Posterior cingulate gyrus (tissue), 11 donors: ENCODE measurements at regions not wholly inside any gene's neighbourhood (a gene's known extent, or its start where the extent isn't known, plus 50 kb on each side); places are given as distances from the start of the nearest gene placed in this dataset.
A peak's percentile ranks its signal among the peaks of the same experiment; 100 is the strongest.
"Not testable (repeated sequence)": the region's sequence is repeated elsewhere in the genome, so short reads cannot be mapped to it uniquely, and the experiment has no call there.

Source experiments
- DNase-seq, 10 donors: peaks; one replicate each; pipeline versions ENCODE4 v3.0.0 to v3.0.0-alpha.2; 2020 to 2021; ENCODE audit warnings: mixed read lengths in 3 of 10
- intact Hi-C: fragments of 100-400 bp; cut with DNase I; formaldehyde crosslinking; loops from one replicate; pipeline ENCODE4 v1.15.1; 2023

GRCh38 chr12:20003252-20003651 lies 365.1 kb upstream of the PDE3A start:
- intact Hi-C loops = no loop called here
- DNase-seq = no peak

- no peak for DNase-seq
- intact Hi-C loops = no loop called here
Observed at GRCh38 chr12:20004952-20005351, 363.4 kb upstream of the PDE3A start.

- intact Hi-C loops = no loop called here
- DNase-seq = no peak
Observed at GRCh38 chr12:20006871-20007730, 361.2 kb upstream of the PDE3A start.

- intact Hi-C loops = not testable (repeated sequence)
- peak in 1 of 10 donors; percentile 37 for DNase-seq
Observed at GRCh38 chr12:20009965-20010364, 358.4 kb upstream of the PDE3A start.

DNA sequence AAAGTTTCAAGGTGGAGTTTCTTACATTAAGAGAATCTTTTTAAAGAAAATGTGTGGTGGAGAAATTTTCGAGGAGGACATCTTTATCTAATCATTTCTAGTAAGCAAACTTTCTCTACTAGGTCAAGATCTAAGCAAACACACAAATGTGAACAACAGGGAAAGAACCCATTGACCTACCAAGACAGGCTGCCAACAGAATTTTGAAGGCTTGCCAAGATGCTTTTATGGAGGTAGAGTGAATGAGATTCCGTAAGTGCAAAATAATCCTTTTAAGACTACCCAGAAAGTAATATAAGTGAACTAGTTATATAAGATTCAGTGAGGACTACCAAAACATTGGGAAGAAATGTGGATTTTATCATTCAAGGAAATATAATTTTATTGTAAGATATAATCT lies 357.1 kb upstream of the PDE3A start:
- intact Hi-C loops = no loop called here
- DNase-seq = no peak

DNA sequence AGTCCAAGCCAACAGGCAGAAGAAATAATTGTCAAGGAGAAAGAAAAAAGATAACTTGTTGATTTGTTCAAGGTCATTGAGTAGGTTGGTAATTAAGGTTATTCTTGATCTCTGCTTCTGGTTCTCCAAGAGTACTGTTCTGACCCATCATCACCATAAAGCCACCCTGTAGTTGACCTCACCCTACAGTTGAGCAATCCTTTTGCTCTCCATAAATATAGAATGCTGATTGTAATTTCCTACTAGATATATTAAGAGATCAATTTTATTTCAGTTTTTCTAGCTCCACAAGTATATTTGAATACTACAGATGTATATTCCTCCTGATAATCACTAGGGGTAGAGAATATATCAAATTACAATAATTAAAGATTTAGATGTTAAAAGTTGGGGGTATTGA lies 350.5 kb upstream of the PDE3A start:
- intact Hi-C loops = no loop called here
- DNase-seq = no peak

DNA sequence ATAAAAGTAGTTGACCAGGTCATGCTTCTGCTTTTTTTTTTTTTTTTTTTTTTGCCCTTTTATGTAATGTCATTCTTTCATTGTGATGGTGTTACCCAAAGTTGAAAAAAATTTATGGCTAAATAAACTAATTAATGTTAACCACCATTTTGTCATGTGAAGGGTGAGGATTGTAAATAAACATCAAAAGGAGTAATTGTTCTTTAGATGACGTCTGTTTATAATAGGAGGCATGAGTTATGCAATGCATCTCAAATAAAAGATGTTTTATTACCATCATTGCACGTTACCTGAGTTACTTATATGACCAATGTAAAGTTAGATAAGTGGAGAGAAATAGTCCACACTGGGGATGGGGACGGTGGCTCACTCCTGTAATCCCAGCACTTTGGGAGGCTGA lies 349.9 kb upstream of the PDE3A start:
- no peak for DNase-seq
- intact Hi-C loops = no loop called here

DNA sequence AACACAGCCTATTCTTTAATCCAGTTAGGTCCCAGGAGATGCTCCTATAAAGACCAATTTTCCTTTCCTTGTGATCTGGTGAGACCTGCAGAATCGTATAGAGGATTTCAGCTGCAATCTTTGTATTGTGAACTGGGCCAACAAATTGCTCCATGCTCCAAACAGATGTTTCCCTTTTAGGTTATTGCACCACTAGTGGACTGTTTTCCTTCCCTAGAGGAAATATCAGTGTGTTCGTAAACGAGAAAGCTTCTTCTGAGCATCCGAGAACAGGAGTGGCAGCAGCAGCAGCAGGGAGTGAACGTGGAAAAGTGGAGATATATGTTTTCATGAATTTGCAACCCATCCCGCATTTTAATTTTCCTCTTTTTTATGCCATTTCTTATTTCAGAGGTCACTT lies 344.1 kb upstream of the PDE3A start:
- no peak for DNase-seq

DNA sequence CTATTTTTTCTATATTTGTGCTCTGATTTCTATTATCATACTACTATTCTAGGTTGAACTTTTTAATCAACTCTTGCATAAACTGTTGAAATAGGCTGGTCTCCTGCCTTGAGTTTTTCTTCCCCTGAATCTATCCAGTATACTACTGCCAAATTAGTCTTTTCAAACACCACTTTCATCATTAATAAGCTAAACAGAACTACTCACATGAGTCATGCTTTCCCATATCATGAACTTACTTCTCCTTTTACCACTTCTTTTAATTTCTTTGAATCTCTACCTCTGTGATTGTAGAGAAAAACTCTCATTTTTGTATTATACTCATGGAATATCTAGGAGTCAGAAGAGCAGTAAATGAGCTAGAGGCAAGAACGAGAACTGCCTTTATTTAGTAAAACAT lies 340.3 kb upstream of the PDE3A start:
- intact Hi-C loops = no loop called here
- DNase-seq = no peak

More for the DNA sequence above, 344.1 kb upstream of the PDE3A start:
- intact Hi-C loops = no loop called here

DNA sequence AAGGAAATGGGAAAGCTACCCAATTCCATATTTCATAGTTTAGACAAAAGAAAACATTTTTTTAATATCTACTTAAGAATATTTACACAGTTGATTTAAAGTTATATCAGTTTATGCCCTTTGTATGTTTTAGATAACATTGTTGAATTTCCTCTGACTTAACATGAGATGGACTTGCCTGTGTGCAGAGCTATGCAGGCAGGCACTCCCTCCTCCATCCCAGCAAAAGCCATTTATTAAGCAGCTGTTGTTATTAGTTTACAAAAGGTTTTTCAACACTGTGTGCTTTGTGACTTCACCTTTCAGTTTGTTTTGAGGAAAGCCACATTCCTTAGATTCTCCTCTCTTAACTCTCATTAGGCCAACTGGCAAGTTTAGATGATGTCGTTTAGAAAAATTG lies 337.5 kb upstream of the PDE3A start:
- no peak for DNase-seq
- intact Hi-C loops = no loop called here

DNA sequence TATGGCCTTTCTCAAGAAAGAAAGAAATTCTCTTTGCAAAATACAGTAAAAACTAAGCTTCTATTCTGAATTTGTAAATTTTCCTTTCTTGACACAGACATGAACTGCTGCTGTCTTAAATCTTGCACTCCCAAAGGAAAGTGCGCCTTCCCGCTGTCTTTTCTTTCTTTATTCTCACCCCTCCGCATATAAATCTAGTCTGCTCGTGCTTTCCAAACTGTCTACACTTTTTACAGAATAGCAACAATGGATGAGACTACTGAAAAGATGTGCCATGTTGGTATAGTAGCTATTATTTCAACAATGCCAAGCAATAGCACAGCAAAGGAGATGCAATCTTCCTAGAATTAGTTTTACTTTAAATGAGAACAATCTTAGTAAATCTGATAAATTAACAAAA lies 328.8 kb upstream of the PDE3A start:
- intact Hi-C loops = no loop called here
- no peak for DNase-seq

GRCh38 chr12:20040184-20040583 lies 328.2 kb upstream of the PDE3A start:
- DNase-seq = no peak
- intact Hi-C loops = no loop called here

- intact Hi-C loops = no loop called here
- no peak for DNase-seq
Observed at GRCh38 chr12:20040831-20041230, 327.5 kb upstream of the PDE3A start.

- intact Hi-C loops = no loop called here
- DNase-seq = no peak
Observed at GRCh38 chr12:20044351-20044750, 324.0 kb upstream of the PDE3A start.

DNA sequence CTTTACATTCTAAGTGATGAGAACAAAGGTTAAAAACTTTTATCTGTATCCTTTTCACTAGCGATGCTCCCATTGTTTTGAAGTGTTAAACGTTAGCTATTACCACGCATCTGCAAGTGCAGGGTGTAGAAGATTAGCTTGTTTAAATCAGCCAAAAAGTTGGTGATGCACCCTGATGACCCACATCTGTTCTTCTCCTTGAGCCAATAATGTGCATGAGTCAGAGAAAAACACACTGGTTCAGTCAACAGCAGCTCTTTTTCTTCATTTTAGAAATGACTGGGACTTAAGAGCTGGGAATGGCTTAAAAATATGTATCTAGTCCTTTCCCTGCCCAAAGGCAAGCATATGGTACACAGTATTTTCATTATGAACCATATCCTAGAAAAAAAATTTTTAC lies 323.5 kb upstream of the PDE3A start:
- intact Hi-C loops = no loop called here
- DNase-seq = no peak

GRCh38 chr12:20047901-20048300 lies 320.4 kb upstream of the PDE3A start:
- intact Hi-C loops = no loop called here
- DNase-seq = no peak

GRCh38 chr12:20050221-20050620 lies 318.1 kb upstream of the PDE3A start:
- DNase-seq = no peak
- intact Hi-C loops = no loop called here

DNA sequence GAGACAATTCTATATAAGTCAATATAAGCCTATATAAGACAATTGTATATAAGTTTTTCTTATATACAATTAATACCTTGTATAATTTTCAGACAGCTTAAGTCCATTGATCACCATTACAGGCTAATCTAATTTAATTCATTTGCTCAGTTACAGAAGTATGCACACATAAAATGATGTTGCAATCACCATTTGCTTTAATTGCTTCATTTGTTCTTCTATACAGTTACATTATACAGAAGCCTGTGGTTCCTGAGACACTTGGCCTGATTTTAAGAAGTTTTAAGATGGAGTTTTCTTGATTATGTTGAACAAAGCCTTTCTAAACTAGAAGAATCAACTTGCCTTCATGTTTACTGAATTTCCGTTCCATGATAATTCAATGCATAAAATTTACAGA lies 314.6 kb upstream of the PDE3A start:
- intact Hi-C loops = no loop called here
- no peak for DNase-seq

DNA sequence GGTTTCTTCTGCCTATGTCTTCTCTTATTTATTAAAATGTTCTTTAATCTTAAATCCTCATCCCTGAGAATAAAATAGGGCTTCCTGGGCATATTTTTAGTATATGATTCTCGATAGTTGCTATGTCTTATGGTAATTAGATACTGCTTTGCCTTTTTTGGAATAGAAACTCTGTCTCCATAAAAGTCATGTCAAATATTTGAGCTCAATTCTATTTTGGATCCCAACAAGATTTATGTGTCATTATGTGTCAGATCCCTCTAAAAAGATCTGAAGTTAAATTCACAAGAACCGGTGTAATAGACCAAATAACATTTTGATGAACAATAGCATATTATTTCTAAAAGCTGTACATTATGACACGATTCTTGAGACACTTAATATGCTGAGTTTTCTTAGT lies 312.5 kb upstream of the PDE3A start:
- intact Hi-C loops = no loop called here

DNA sequence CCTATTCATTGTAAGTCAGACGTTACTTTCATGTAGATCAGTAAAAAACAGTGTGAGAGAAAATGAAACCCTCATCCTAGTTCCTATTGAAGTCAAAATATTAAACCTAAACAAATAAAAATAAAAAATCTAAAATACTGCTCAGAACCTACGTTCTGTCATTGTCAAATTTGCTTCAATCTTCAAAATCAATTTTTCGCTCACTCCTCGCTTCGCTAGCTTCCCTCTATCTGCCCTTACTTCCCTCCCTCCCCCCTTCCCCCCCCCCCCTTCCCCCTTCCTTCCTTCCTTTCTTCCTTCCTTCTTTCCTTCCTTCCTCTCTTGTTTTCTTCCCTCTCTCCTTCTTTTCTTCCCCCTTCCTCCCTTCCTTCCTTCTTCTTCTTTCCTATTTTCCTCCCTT lies 310.9 kb upstream of the PDE3A start:
- intact Hi-C loops = no loop called here

More for the DNA sequence above, 312.5 kb upstream of the PDE3A start:
- no peak for DNase-seq

DNA sequence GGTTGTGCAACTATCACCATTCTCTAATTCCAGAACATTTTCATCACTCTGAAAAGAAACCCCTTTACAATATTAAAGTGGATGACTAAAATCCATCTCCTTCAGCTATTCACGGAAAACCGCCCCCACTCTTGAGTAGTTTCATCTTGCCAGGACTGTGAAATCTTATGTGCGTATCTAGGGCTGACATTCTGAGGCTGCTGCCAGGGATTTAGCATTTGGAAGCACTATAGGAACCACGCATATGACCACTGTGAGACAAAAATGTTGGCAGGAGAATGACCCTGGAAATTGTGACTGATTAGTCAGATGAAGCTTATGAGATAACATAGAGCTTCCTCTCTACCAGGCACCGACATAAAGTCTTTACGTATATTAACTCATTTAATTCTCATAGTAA lies 305.2 kb upstream of the PDE3A start:
- intact Hi-C loops = no loop called here
- DNase-seq = no peak

More for the DNA sequence above, 310.9 kb upstream of the PDE3A start:
- no peak for DNase-seq

DNA sequence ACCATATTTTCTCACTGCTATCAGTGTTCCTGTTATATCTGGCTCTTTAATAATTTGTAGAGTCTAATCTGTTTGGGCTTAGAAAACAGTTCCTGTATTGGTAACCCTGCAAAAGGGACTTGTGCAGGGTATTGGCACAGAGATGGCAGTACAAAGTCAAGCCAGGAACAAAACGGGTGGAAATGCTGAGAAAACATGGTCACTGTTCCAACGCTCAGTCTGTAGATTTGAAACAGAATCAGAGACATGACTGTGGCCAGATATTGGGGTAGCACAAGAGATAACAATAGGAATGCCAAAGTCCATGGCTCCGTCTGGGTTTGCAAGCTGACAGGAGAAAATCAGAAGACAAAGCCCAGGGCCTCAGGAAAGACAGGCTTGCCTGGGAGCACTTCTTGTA lies 290.7 kb upstream of the PDE3A start:
- intact Hi-C loops = no loop called here
- DNase-seq = no peak

GRCh38 chr12:20089077-20089476 lies 279.3 kb upstream of the PDE3A start:
- intact Hi-C loops = no loop called here

More at GRCh38 chr12:20089077-20089476, 279.3 kb upstream of the PDE3A start:
- no peak for DNase-seq
